SK-N-MC (cell line): ENCODE measurements at regions not wholly inside any gene's neighbourhood (a gene's known extent, or its start where the extent isn't known, plus 50 kb on each side); places are given as distances from the start of the nearest gene placed in this dataset.

ENCODE experiments used
- DNase-seq: peaks from one replicate; pipeline ENCODE4 v3.0.0-alpha.2; 2011; ENCODE audit warnings: low read depth, low spot score
- H3K27ac ChIP-seq: fragments of 200-600 bp; sonication (generic); 2 replicates; pipeline ENCODE4 v1.5.1; 2016; ENCODE audit warnings: mixed run types
- H3K36me3 ChIP-seq: fragments of 200-600 bp; sonication (generic); 2 replicates; pipeline ENCODE4 v1.6.1; 2017; ENCODE audit warnings: antibody characterized with exemption, low read length, mixed read lengths; ENCODE audit not compliant: insufficient read depth
- H3K4me3 ChIP-seq: fragments of 200-600 bp; sonication (generic); 2 replicates; pipeline ENCODE4 v1.5.1; 2016
- H3K9ac ChIP-seq: fragments of 200-600 bp; sonication (generic); 2 replicates; pipeline ENCODE4 v1.8.0; 2017; ENCODE audit warnings: mixed run types, mixed read lengths; ENCODE audit not compliant: insufficient read length
- H3K9me3 ChIP-seq: fragments of 200-600 bp; sonication (generic); 2 replicates; pipeline ENCODE4 v1.6.1; 2017; ENCODE audit warnings: low read depth, mild to moderate bottlenecking, antibody characterized with exemption, low read length, moderate library complexity, mixed read lengths
- EZH2 ChIP-seq: fragments of 200-600 bp; sonication (generic); IDR thresholded peaks from one replicate; pipeline ENCODE4 v1.6.1; 2017; ENCODE audit warnings: antibody characterized with exemption
- FOXP2 ChIP-seq: optimal IDR thresholded peaks from 2 replicates; pipeline ENCODE3; 2011; ENCODE audit warnings: mild to moderate bottlenecking, moderate library complexity; ENCODE audit not compliant: insufficient read depth; ENCODE audit errors: extremely low read length, control extremely low read depth
- POLR2AphosphoS5 ChIP-seq: IDR thresholded peaks from 2 replicates; pipeline ENCODE4 v1.6.1; 2012; ENCODE audit warnings: mild to moderate bottlenecking, low read depth, low read length, borderline replicate concordance

DNA sequence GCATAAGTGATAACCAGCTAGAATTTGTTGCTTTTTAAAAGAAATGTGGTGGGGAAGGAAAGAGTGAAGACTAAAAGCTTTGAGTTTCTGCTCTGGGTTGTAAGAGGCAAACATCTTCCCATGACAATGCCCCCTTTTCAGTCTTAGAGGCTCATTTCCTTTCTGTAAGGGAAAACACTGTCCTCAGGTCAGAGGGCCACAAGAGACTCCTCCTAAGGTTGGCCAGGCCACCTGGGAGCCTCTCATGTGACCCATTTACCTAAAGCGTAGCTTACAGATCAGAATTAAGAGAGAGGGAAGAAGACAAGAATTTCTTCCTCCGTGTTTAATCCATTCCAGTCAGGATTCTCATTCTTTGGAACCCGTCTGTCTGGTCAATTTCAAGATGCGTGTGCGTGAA lies 220.4 kb upstream of the HEY2 start:
- DNase-seq = no peak
- no peak for TF ChIP-seq EZH2
- no peak for TF ChIP-seq FOXP2
- Histone ChIP-seq H3K9me3 (no peaks in the 10 kb centered on the region), H3K9ac (no peak overlapping the region), H3K4me3 (no peak overlapping the region), H3K36me3 (no peaks in the 10 kb centered on the region), H3K27ac (no peak overlapping the region)

- TF ChIP-seq POLR2AphosphoS5 (no peak), FOXP2 (no peak), EZH2 (no peak)
- H3K9me3 ChIP-seq = no peaks in the 10 kb centered on the region
- no peak overlapping the region for H3K4me3 ChIP-seq
- no peak overlapping the region for H3K27ac ChIP-seq
- DNase-seq = no peak
- H3K9ac ChIP-seq = no peak overlapping the region
- no peaks in the 10 kb centered on the region for H3K36me3 ChIP-seq
Observed at GRCh38 chr6:125533710-125534397, 215.6 kb upstream of the HEY2 start.

DNA sequence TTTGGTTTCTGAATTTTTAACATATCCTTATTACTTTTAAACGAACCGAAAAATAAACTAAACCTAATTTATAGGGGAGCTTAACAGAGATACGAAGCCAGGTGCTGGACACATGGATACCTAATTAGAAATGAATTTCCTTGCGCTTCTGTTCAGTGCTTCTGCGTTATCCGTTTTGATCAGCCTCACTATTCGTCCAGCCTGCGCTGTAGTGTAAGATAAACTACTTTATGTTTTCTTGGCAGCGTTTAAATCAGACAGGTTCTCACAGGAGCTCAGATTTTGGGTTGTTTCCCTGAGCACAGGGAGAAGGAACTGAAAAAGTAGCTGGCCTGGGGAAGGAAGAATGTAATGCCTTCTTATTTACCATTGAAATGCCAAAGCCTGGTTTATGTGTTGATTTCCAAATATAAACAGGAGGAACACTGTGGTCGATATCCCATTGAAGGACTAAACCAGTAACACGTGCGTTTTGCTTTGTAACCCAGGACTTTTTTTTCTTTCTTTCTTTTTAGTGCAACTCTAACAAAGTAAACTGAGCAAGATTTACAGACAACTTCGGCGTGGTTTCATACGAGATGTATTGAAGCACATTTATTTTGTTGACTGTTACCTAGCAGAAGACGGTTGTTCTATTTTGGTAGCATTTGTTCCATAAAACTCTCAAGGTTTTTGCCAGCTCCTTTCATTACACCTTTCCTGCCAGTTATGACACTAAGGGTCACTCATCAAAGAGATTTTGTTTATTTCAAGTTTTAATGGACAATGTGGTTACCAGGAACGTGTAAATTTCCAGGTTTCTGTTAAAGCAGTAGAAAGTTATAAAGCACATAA lies 214.8 kb upstream of the HEY2 start:
- TF ChIP-seq POLR2AphosphoS5 = no peak
- TF ChIP-seq EZH2 = no peak
- no peak for TF ChIP-seq FOXP2
- Histone ChIP-seq H3K9me3 (no peaks in the 10 kb centered on the region), H3K4me3 (no peak overlapping the region), H3K36me3 (no peaks in the 10 kb centered on the region), H3K9ac (no peak overlapping the region), H3K27ac (no peak overlapping the region)
- DNase-seq = no peak

DNA sequence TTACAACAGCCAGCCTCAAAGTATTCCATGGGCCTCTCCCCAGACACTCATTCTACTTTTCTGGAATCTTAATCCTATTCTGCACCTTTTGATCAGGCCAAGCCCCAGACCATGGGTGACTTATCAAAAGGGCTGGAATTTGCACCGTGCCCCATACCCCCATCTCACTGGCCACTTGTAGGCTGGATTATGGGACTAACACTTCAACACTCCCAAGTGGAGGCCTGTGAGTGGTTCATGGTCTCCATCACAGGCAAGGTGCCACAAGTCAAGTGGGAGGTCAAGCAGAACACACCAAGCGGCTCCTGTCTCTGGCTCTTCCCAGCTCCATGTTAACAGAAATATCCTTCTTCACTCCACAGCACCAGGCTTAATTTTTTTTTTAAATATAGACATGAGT lies 212.3 kb upstream of the HEY2 start:
- no peak for TF ChIP-seq FOXP2
- no peak for TF ChIP-seq POLR2AphosphoS5
- TF ChIP-seq EZH2 = no peak
- Histone ChIP-seq H3K27ac (no peak overlapping the region), H3K36me3 (no peaks in the 10 kb centered on the region), H3K9me3 (no peaks in the 10 kb centered on the region), H3K9ac (no peak overlapping the region), H3K4me3 (no peak overlapping the region)
- no peak for DNase-seq

- no peak overlapping the region for H3K27ac ChIP-seq
- no peaks in the 10 kb centered on the region for H3K36me3 ChIP-seq
- TF ChIP-seq FOXP2 (no peak), EZH2 (no peak), POLR2AphosphoS5 (no peak)
- H3K9me3 ChIP-seq = no peaks in the 10 kb centered on the region
- no peak overlapping the region for H3K9ac ChIP-seq
- no peak for DNase-seq
- no peak overlapping the region for H3K4me3 ChIP-seq
Observed at GRCh38 chr6:125539892-125540291, 209.5 kb upstream of the HEY2 start.

DNA sequence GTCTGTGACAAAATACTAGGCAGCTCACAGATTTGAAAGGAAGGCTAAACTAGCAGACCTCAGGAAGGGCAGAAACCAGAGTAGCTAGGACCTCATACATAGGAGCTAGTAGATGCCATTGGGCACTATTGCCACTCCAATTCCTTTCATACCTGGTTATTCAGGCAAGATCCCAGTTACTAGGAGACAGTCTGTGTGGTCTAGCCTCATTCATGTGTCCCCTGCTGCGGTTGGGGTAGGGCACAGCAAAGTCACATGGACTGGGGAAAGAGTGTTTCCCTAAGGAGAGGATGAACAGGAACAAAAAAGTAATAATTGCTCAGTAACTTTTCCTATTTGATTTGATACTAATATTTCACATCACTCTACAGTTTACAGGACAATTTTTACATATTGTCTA lies 204.6 kb upstream of the HEY2 start:
- H3K9ac ChIP-seq = no peak overlapping the region
- TF ChIP-seq EZH2 (no peak), POLR2AphosphoS5 (no peak), FOXP2 (no peak)
- no peaks in the 10 kb centered on the region for H3K36me3 ChIP-seq
- no peaks in the 10 kb centered on the region for H3K9me3 ChIP-seq
- H3K27ac ChIP-seq = no peak overlapping the region
- H3K4me3 ChIP-seq = no peak overlapping the region
- no peak for DNase-seq

GRCh38 chr6:125546841-125547251 lies 202.6 kb upstream of the HEY2 start:
- Histone ChIP-seq H3K9me3 (no peaks in the 10 kb centered on the region), H3K36me3 (no peaks in the 10 kb centered on the region), H3K27ac (peak overlapping the region; percentile 82), H3K9ac (no peak overlapping the region), H3K4me3 (peak overlapping the region; percentile 63)
- no peak for DNase-seq
- no peak for TF ChIP-seq EZH2
- no peak for TF ChIP-seq FOXP2
- TF ChIP-seq POLR2AphosphoS5 = no peak

- H3K36me3 ChIP-seq = no peaks in the 10 kb centered on the region
- no peak overlapping the region for H3K9ac ChIP-seq
- peak overlapping the region; percentile 63 for H3K4me3 ChIP-seq
- DNase-seq = peak; percentile 93
- H3K9me3 ChIP-seq = no peaks in the 10 kb centered on the region
- TF ChIP-seq EZH2 = no peak
- TF ChIP-seq POLR2AphosphoS5 = peak; percentile 67; the same call in 1 of the 2 replicates
- TF ChIP-seq FOXP2 = peak; percentile 67
- H3K27ac ChIP-seq = peak overlapping the region; percentile 82
Observed at GRCh38 chr6:125547381-125547780, 202.1 kb upstream of the HEY2 start.
